B cell (primary cell): ENCODE measurements at regions not wholly inside any gene's neighbourhood (a gene's known extent, or its start where the extent isn't known, plus 50 kb on each side); places are given as distances from the start of the nearest gene placed in this dataset.

ENCODE experiments used
- EZH2 ChIP-seq: IDR thresholded peaks from 2 replicates; pipeline ENCODE4 v1.6.1; 2012; ENCODE audit warnings: borderline replicate concordance, low read depth, mild to moderate bottlenecking, moderate library complexity, low read length; ENCODE audit not compliant: insufficient read depth, poor library complexity, severe bottlenecking
- TF ChIP-seq, protein P1 (sequence below): fragments of 200-600 bp; IDR thresholded peaks from one replicate; pipeline ENCODE4 v1.8.0; 2022; ENCODE audit warnings: antibody characterized with exemption, mild to moderate bottlenecking

GRCh38 chr1:228850141-228851100 lies 115.1 kb downstream of the RHOU start:
- no peak for TF ChIP-seq EZH2
- TF ChIP-seq, protein P1, sequence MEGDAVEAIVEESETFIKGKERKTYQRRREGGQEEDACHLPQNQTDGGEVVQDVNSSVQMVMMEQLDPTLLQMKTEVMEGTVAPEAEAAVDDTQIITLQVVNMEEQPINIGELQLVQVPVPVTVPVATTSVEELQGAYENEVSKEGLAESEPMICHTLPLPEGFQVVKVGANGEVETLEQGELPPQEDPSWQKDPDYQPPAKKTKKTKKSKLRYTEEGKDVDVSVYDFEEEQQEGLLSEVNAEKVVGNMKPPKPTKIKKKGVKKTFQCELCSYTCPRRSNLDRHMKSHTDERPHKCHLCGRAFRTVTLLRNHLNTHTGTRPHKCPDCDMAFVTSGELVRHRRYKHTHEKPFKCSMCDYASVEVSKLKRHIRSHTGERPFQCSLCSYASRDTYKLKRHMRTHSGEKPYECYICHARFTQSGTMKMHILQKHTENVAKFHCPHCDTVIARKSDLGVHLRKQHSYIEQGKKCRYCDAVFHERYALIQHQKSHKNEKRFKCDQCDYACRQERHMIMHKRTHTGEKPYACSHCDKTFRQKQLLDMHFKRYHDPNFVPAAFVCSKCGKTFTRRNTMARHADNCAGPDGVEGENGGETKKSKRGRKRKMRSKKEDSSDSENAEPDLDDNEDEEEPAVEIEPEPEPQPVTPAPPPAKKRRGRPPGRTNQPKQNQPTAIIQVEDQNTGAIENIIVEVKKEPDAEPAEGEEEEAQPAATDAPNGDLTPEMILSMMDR = no peak
